Activated CD4-positive, alpha-beta T cell treated with anti-CD3 and anti-CD28 coated beads, Interleukin-2, amount 50 U/mL, for 4 hours (primary cell): ENCODE measurements at regions not wholly inside any gene's neighbourhood (a gene's known extent, or its start where the extent isn't known, plus 50 kb on each side); places are given as distances from the start of the nearest gene placed in this dataset.

Experiments
- DNase-seq, 2 experiments: peaks; one replicate each; pipeline ENCODE4 v3.0.0-alpha.2; 2020

DNA sequence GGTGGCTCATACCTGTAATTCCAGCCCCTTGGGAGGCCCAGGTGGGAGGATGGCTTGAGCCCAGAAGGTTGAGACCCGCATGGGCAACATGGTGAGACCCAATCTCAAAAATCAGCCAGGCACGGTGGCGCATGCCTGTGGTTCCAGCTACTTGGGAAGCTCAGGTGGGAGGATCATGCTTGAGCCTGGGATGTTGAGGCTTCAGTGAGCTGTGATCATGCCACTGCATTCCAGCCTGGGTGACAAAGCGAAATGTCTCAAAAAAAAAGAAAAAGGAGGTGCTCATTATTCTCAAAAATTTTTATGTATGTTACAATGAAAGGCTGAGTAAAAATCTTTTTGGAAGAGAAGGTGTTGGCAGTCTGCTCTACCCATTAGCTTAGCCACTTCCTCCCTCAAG, 106.8 kb downstream of the TSN start:
- no peak for DNase-seq

- no peak for DNase-seq
Observed at GRCh38 chr2:121865914-121866313, 110.5 kb downstream of the TSN start.

DNA sequence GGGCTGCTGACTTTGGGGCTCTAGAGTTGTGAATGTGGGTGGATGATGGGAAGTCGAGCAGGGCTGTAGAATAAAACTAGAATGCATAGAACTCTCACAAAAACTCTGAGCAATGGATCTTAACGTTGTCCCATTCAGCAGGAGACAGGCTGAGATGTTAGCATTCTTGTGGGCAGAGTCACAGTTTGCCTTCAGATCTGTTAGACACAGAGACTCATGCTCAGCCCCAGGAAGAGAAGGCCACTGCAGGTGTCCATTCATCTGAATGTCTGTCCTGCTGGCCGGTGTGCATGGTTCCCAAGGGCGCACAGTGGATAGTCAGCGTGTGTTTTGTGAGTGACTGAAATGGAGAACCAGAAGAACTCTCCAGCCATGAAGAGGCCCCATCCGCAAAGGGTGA, 111.3 kb downstream of the TSN start:
- no peak for DNase-seq

- DNase-seq: no peak
Observed at GRCh38 chr2:121868652-121869051, 113.2 kb downstream of the TSN start.

DNA sequence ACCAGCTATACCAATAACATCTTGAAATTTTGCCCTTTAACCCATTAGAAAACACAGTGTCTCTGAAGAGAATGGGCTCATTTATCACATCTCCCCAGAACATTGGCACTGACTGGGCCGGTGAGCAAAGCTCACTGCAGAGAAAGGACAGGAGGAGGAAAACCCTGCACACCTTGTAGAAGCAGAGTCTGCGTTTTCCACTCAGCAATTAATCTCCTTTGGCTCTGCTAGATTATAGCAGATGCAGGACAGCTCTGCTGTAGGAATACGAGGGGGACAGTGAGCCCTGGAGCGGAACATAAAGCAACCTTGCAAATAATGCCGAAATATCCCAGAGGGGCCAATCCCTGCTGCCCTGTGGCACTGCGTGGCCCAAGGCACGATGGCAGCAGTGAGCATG, 113.9 kb downstream of the TSN start:
- DNase-seq: no peak

- DNase-seq: no peak
Observed at GRCh38 chr2:121869873-121870272, 114.4 kb downstream of the TSN start.

DNA sequence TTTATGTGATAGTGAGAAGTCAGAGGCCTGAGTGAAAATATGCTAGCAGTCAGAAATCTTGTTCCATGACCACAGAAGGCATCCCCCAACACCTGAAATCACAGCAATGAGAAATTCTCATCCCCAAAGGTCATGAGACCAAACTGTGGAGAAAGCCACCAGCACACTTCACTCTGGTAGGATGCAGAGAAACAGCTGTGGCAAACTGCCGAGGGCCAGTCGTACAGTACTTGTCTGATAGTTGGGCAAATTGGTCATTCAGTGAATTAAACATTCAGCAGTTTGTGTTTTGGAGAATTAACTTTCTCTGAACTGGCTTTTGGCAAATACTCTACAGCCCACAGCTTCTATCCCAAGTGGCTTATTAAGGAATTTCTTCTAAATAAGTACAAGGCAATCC, 117.2 kb downstream of the TSN start:
- no peak for DNase-seq

GRCh38 chr2:121873864-121874263, 118.4 kb downstream of the TSN start:
- no peak for DNase-seq

DNA sequence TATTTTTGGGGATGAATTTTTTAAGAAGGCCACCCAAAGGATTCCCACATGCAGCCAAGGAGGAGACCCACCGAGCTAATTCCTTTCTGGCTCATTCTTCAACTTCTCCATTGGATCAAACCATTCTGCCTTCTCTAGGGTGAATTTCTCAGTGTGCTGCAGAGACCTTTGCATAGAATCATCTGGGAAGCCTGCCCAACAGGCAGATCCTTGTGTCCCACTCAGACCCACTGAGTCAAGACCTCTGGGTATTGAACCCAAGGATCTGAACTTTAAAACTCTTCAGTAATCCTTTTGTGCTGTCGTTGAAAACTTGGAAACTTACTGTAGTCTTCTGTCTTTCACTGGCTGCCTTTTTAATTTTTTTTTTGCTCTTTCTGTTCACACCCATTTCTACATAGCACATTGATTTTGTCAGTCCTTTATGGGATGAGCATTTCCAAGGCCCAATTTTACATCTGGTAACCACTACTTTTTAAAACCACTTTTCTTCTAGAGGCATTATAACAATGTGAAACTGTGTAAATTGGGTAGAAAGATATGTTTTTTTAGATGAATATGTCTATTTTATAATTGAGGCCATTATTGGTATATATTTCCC, 120.2 kb downstream of the TSN start:
- DNase-seq: no peak

DNA sequence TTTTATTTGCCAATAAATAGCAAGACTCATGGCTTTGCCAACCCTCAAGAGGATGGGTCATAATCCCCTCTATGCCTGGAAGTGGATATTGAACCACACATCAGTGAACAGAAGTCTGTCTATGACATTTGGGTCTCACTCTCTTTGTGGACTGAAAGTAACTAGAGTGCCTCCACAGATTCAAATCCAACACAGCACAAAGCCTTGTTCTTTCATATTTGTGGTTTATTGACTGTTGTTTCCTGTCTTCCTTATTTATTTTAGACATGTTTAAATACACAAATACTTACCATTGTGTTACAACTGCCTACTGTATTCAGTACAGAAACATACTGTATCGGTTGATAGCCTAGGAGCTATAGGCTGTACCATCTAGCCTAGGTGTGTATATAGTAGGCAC, 121.9 kb downstream of the TSN start:
- no peak for DNase-seq

DNA sequence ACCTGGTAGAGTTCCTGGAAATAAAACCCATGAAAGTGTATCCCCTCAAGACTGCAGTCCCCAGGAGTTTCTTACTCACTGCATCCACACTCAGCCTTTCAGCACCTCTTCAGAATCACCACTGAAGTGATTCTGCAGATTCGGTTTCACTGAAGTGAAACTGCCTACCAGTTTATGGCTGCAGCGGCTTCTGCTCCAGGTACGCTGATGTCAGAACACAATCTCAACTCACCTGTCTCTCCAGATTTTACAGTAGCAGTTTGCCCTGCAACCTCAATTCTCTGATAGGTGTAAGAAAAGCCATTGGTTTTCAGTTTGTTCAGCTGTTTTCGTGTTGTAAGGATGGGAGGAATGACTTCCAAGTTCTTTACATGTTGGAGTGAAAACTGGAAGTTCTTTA, 124.8 kb downstream of the TSN start:
- DNase-seq: no peak

GRCh38 chr2:121881038-121881437, 125.6 kb downstream of the TSN start:
- DNase-seq: no peak

- DNase-seq: no peak
Observed at GRCh38 chr2:121881950-121882349, 126.5 kb downstream of the TSN start.

DNA sequence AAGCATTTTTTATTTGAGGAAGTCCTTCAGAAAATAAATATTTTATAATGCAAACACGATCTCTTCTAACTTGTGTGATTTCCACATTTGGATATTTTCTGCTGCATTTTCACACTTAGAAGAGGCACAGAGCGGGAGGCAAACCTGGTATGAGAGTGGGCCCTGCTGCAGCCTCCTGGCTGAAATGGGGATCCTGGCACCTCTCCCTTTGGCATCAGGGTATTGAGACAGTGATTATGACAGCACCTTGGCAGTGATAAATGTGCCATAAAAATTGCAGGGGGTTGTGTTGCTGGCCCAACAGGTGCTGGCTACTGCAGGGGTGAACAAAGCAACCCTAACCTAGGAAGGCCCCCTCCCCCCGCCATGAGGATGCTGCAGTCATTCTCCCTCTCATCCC, 128.6 kb downstream of the TSN start:
- no peak for DNase-seq

- DNase-seq: no peak
Observed at GRCh38 chr2:121884511-121884921, 129.1 kb downstream of the TSN start.

DNA sequence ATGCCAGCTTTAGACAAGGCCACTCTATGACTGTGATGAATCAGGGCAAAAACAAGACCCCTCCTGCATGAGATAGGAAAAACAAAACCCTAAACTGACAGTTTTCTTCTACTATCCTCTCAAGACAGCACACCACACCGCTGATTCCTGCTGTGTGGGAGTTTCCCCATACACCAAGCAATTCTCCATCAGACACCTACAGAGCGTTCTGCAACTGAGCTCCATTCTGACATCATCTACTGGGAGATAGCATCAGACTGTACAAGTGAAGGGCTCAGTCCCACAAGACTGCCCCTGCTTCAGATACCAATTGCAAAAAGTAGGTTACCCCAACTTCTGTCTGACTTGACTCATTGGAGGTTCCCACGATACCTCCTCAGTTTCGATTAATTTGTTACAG, 130.6 kb downstream of the TSN start:
- no peak for DNase-seq

DNA sequence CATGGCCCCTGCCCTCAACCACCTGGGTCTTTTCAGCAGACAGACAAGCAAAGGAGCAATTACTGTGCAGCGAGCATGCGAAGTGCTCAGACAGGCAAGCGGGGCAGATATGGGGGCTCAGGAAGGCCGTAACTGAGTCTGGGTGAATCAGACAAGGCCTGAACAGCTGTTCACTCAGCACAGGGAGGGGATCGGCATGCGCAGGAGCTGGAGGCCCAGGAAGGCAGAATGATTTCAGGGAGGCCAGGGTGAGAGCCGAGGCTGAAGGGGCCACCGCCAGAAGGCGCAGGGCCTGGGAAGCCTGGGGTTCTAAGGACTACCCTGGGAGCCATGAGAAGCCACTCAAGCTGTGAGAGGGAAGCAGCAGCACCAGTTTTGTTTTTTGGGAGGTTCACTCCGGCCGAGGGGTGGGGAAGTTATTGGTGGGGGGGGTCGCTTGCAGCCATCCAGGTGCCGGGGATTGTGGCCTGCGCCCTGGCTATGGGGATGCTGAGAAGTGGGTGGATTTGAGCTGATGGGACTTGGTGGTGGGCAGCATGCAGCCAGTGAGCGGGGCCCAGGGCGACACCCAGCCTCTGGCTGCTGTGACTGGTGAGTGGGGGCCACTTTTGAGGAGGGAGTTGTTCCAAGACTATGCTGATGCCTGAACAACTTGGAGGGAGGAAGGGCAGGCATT, 132.2 kb downstream of the TSN start:
- DNase-seq: no peak

GRCh38 chr2:121888189-121888557, 132.7 kb downstream of the TSN start:
- DNase-seq: no peak

DNA sequence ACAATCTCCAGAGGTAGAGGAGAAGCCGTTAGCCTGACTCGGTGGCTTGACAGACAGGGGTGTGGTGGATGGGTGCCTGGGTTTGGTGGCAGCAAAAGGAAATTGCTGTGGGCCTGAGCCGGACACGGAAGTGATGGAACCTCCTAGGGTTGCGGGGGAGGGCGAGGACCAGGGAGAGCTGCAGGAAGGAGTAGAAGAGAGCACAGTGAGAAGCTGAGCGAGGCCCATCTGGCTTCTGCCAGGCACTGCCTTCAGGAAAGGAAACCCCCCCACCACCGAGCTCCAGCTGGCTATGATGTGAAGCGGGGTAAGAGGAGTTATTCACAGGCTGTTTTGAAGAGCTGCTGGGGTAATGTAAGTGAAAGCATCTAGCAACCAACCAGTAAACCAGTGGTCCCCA, 134.6 kb downstream of the TSN start:
- DNase-seq: no peak

- DNase-seq: no peak
Observed at GRCh38 chr2:121895723-121896571, 140.5 kb downstream of the TSN start.

- no peak for DNase-seq
Observed at GRCh38 chr2:121897335-121897970, 142.0 kb downstream of the TSN start.

DNA sequence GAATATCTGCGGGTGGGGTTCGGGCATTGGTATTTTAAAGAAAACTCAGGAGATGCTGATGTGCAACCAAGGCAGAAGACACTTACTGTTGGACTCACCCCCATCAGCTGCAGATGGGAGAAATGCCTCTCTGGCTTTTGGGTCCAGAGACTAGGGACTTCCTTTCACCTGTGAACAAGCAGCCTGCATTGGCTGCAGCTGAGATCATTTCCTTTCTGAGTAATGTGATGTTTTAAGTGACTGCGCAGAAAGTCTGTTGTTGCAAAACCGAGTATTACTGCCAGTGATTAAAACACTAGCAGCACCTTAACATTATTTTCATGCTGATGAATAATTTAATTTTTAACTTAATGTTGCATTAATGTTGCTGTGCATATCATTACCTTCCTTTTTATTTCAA, 143.0 kb downstream of the TSN start:
- DNase-seq: no peak

- no peak for DNase-seq
Observed at GRCh38 chr2:121900391-121900790, 144.9 kb downstream of the TSN start.

DNA sequence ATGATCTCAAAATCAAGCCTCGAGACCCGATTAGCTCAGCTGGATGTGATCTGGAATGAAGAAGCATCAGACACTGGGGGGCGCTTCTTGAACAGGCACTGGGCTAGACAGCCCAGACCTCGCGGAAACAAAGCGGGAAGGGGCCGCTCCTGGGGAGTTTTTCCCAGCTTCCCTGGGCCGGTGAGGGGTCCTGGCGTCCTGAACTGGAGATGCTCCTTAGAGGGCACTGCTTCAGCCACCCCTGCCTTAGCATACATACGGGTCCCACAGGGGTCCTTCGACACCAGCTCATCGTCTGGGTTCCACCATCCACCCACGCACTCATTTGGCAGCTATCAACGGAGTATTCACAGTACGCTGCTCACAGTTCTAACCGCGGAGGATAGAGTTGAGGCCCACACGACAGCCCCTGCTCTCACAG, 146.7 kb downstream of the TSN start:
- no peak for DNase-seq
